GM23338 (cell line): ENCODE measurements at regions not wholly inside any gene's neighbourhood (a gene's known extent, or its start where the extent isn't known, plus 50 kb on each side); places are given as distances from the start of the nearest gene placed in this dataset.

Experiments used
- CREB1 ChIP-seq: fragments of 250-450 bp; sonication (Bioruptor Pico); IDR thresholded peaks from 2 replicates; pipeline ENCODE4 v1.5.0; 2020; ENCODE audit warnings: low read depth, mild to moderate bottlenecking, moderate library complexity
- CTCF ChIP-seq, 2 experiments: fragments of 200-600 bp in 1 of 2; sonication (generic) in 1 of 2; conservative IDR thresholded peaks; 2 replicates each; pipeline versions ENCODE4 v1.5.1 to v1.6.1; 2016 to 2017; ENCODE audit warnings: antibody characterized with exemption in 2 of 2, low read depth in 2 of 2, mild to moderate bottlenecking in 2 of 2, moderate library complexity in 1 of 2
- ETS1 ChIP-seq: IDR thresholded peaks from 2 replicates; pipeline ENCODE4 v1.6.1; 2016; ENCODE audit warnings: antibody characterized with exemption
- EZH2 ChIP-seq: fragments of 200-600 bp; sonication (generic); IDR thresholded peaks from one replicate; pipeline ENCODE4 v1.8.0; 2017; ENCODE audit warnings: antibody characterized with exemption, mild to moderate bottlenecking, low read depth; ENCODE audit not compliant: unreplicated experiment
- EZH2phosphoT487 ChIP-seq: fragments of 200-600 bp; sonication (generic); IDR thresholded peaks from one replicate; pipeline ENCODE4 v1.8.1; 2018; ENCODE audit warnings: antibody characterized with exemption; ENCODE audit not compliant: unreplicated experiment
- JUNB ChIP-seq: IDR thresholded peaks from one replicate; pipeline ENCODE4 v1.6.1; 2016; ENCODE audit warnings: antibody characterized with exemption; ENCODE audit not compliant: unreplicated experiment
- POLR2AphosphoS5 ChIP-seq: IDR thresholded peaks from 2 replicates; pipeline ENCODE4 v1.6.1; 2016; ENCODE audit warnings: antibody characterized with exemption, low read depth
- REST ChIP-seq: IDR thresholded peaks from one replicate; pipeline ENCODE4 v1.6.1; 2018; ENCODE audit warnings: antibody characterized with exemption; ENCODE audit not compliant: unreplicated experiment
- ZNF114 ChIP-seq: fragments of 250-450 bp; sonication (Bioruptor Pico); IDR thresholded peaks from 2 replicates; pipeline ENCODE4 v1.5.0; 2020; ENCODE audit warnings: mild to moderate bottlenecking, moderate library complexity

- TF ChIP-seq POLR2AphosphoS5 (no peak), EZH2phosphoT487 (no peak), JUNB (no peak), CTCF (conservative IDR thresholded peaks at IDR 0.05; ENCODE audit: low read depth in 2 of 2) (no peak), REST (no peak), ZNF114 (CRISPR knock-in tag) (no peak), ETS1 (no peak), EZH2 (no peak), CREB1 (CRISPR knock-in tag) (no peak)
These were observed 135.7 kb downstream of the AHR start for GRCh38 chr7:17434191-17434590.
